Keratinocyte (primary cell): ENCODE measurements at regions not wholly inside any gene's neighbourhood (a gene's known extent, or its start where the extent isn't known, plus 50 kb on each side); places are given as distances from the start of the nearest gene placed in this dataset.

Experiments
- DNase-seq: peaks from one replicate; pipeline ENCODE4 v3.0.0-alpha.2; 2011; ENCODE audit warnings: low read depth, missing footprints, low spot score
- FAIRE-seq: peaks from 2 replicates; lab custom pipeline; 2011; peaks lifted over from hg19 to GRCh38; lab: Jason Lieb, UNC
- H2AFZ ChIP-seq: 2 replicates; pipeline ENCODE4 v1.6.0; 2012; ENCODE audit warnings: low read length, control low read depth, inconsistent platforms; ENCODE audit not compliant: control insufficient read depth
- H3K27ac ChIP-seq: 2 replicates; pipeline ENCODE4 v1.5.1; 2011; ENCODE audit warnings: low read length; ENCODE audit not compliant: control insufficient read depth, insufficient read depth
- H3K27me3 ChIP-seq: 3 replicates; pipeline ENCODE4 v1.6.0; 2011; ENCODE audit warnings: low read length; ENCODE audit not compliant: control insufficient read depth, insufficient read depth; ENCODE audit errors: extremely low read depth
- H3K36me3 ChIP-seq, 2 experiments: 2 replicates in 1 of 2; 3 replicates in 1 of 2; pipeline ENCODE4 v1.5.1; 2011; ENCODE audit warnings: low read length in 2 of 2, mild to moderate bottlenecking in 1 of 2; ENCODE audit not compliant: control insufficient read depth in 2 of 2, insufficient read depth in 2 of 2; ENCODE audit errors: extremely low read depth in 1 of 2
- H3K4me1 ChIP-seq: 3 replicates; pipeline ENCODE4 v1.5.1; 2011; ENCODE audit warnings: low read length; ENCODE audit not compliant: control insufficient read depth, insufficient read depth; ENCODE audit errors: extremely low read depth
- H3K4me2 ChIP-seq: 3 replicates; pipeline ENCODE4 v1.6.0; 2011; ENCODE audit warnings: low read depth, low read length; ENCODE audit not compliant: control insufficient read depth, insufficient read depth; ENCODE audit errors: extremely low read depth
- H3K4me3 ChIP-seq, 3 experiments: fragments of 200-600 bp in 1 of 3; sonication (generic) in 1 of 3; 2 replicates in 2 of 3; 3 replicates in 1 of 3; pipeline ENCODE4 v1.5.1; 2011 to 2016; ENCODE audit warnings: low read length in 3 of 3, mild to moderate bottlenecking in 3 of 3, control low read depth in 2 of 3, inconsistent platforms in 1 of 3, low read depth in 1 of 3, mixed read lengths in 1 of 3, mixed run types in 1 of 3, moderate library complexity in 1 of 3; ENCODE audit not compliant: control insufficient read depth in 2 of 3, insufficient read depth in 2 of 3; ENCODE audit errors: extremely low read depth in 1 of 3
- H3K79me2 ChIP-seq: 2 replicates; pipeline ENCODE4 v1.6.0; 2012; ENCODE audit warnings: low read length; ENCODE audit not compliant: control insufficient read depth, insufficient read depth
- H3K9ac ChIP-seq: 3 replicates; pipeline ENCODE4 v1.6.0; 2011; ENCODE audit warnings: low read length; ENCODE audit not compliant: control insufficient read depth, insufficient read depth; ENCODE audit errors: extremely low read depth
- H3K9me1 ChIP-seq: 3 replicates; pipeline ENCODE4 v1.6.0; 2011; ENCODE audit warnings: low read length; ENCODE audit not compliant: control insufficient read depth, insufficient read depth; ENCODE audit errors: extremely low read depth
- H3K9me3 ChIP-seq: 2 replicates; pipeline ENCODE4 v1.5.1; 2012; ENCODE audit warnings: low read depth, low read length; ENCODE audit not compliant: control insufficient read depth
- H4K20me1 ChIP-seq: 3 replicates; pipeline ENCODE4 v1.6.0; 2011; ENCODE audit warnings: low read length; ENCODE audit not compliant: control insufficient read depth, insufficient read depth; ENCODE audit errors: extremely low read depth
- CTCF ChIP-seq, 3 experiments: IDR thresholded peaks in 1 of 3; conservative IDR thresholded peaks in 1 of 3; optimal IDR thresholded peaks in 1 of 3; 2 replicates in 2 of 3; 3 replicates in 1 of 3; pipeline versions ENCODE3 to v1.5.1; 2011; ENCODE audit warnings: low read length in 3 of 3, mild to moderate bottlenecking in 3 of 3, moderate library complexity in 2 of 3, control low read depth in 1 of 3, inconsistent platforms in 1 of 3; ENCODE audit not compliant: insufficient read depth in 2 of 3; ENCODE audit errors: extremely low read depth in 1 of 3
- EZH2 ChIP-seq: IDR thresholded peaks from one replicate; pipeline ENCODE4 v1.6.1; 2012; ENCODE audit warnings: inconsistent platforms, mild to moderate bottlenecking, low read length, moderate library complexity
- dilution Hi-C: fragments of 300-500 bp; cut with MboI; formaldehyde crosslinking; loops from one replicate; pipeline ENCODE4 v1.7.0; 2020; ENCODE audit warnings: low sequenced_read_pairs; ENCODE audit not compliant: extremely low pct_ligation_motif_present

GRCh38 chr20:63124092-63124781, 91.7 kb downstream of the YTHDF1 start:
- H4K20me1 ChIP-seq, result no peaks in the 10 kb centered on the region
- H3K4me1 ChIP-seq, result no peaks in the 10 kb centered on the region
- H3K79me2 ChIP-seq, result no peaks in the 10 kb centered on the region
- no peaks in the 10 kb centered on the region for H3K27me3 ChIP-seq
- no peak overlapping the region for H2AFZ ChIP-seq
- H3K4me3 ChIP-seq, result no peak overlapping the region
- no peaks in the 10 kb centered on the region for H3K36me3 ChIP-seq
- H3K4me2 ChIP-seq, result no peak overlapping the region
- dilution Hi-C loops, result no loop called here
- no peak overlapping the region for H3K27ac ChIP-seq
- no peak for TF ChIP-seq EZH2
- TF ChIP-seq CTCF (optimal IDR thresholded peaks at IDR 0.05 in 1 of 3, IDR thresholded peaks at IDR 0.05 in 1 of 3, conservative IDR thresholded peaks at IDR 0.05 in 1 of 3; ENCODE audit: extremely low read depth in 1 of 3, insufficient read depth in 2 of 3, low read length in 3 of 3), result no peak
- FAIRE-seq (no peak), DNase-seq (no peak)
- H3K9me3 ChIP-seq, result no peaks in the 10 kb centered on the region
- no peaks in the 10 kb centered on the region for H3K9me1 ChIP-seq
- H3K9ac ChIP-seq, result no peak overlapping the region

- TF ChIP-seq EZH2 (no peak), CTCF (optimal IDR thresholded peaks at IDR 0.05 in 1 of 3, IDR thresholded peaks at IDR 0.05 in 1 of 3, conservative IDR thresholded peaks at IDR 0.05 in 1 of 3; ENCODE audit: extremely low read depth in 1 of 3, insufficient read depth in 2 of 3, low read length in 3 of 3) (no peak)
- Histone ChIP-seq H3K9me1 (no peaks in the 10 kb centered on the region), H3K4me2 (no peak overlapping the region), H3K4me1 (no peaks in the 10 kb centered on the region), H3K36me3 (no peaks in the 10 kb centered on the region), H3K9ac (no peak overlapping the region), H3K9me3 (no peaks in the 10 kb centered on the region), H3K79me2 (no peaks in the 10 kb centered on the region), H3K27me3 (no peaks in the 10 kb centered on the region), H3K4me3 (no peak overlapping the region), H4K20me1 (no peaks in the 10 kb centered on the region), H2AFZ (no peak overlapping the region), H3K27ac (no peak overlapping the region)
- no peak for DNase-seq
- FAIRE-seq, result no peak
- dilution Hi-C loops, result no loop called here
Measured at GRCh38 chr20:63123331-63123741, 92.6 kb downstream of the YTHDF1 start.
